ENCODE measurements at regions not wholly inside any gene's neighbourhood (a gene's known extent, or its start where the extent isn't known, plus 50 kb on each side); places are given as distances from the start of the nearest gene placed in this dataset.

- DNase-seq (ENCODE audit: low read depth), result no peak
These were observed 64.0 kb downstream of the BMP2 start for GRCh38 chr20:6831461-6831860.

GRCh38 chr20:6832811-6833210, 65.3 kb downstream of the BMP2 start:
- no peak for DNase-seq (ENCODE audit: low read depth)

DNA sequence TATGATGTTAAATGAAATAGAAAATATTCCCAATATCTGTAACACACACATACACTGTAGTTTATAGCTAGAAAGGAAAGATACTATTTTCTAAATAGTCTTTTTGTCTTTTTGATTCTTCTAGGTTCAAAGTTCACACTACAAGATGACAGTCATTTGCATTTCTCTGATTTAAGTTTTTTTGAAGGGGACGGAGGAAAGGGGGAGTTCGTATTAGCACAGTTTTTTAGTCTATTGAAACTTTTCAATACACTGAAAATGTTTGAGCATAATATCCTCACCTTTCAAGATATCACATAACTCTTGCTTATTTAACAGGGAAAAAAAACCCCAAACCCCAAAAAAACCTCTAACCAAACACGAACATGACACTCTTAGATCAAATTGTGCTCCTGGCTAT, 68.1 kb downstream of the BMP2 start:
- no peak for DNase-seq (ENCODE audit: low read depth)

DNA sequence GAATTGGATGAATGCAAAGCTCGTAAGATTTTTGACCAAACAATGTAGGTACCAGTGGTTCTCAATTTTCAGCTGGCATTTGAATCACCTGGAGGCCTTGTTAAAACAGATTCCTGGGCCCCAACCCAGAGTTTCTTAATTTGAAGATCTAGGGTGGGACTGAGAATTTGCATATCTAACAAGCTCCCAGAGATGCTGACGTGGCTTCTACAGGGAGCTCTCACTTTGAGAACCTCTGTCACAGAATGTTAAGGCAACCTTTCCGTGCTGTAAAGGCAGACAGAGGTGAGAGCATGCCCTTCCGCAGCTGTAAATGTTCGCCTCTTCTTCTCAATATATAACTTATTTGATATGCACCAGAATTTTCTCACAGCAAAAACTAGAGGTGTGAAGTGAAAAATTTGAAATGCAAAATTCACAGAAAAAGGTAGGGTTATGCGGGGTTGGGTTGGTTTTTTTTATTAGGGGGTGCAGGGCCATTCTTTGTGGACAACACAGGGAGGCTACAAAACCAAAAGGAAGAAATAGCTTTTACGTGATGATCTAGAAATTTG, 69.4 kb downstream of the BMP2 start:
- no peak for DNase-seq (ENCODE audit: low read depth)

GRCh38 chr20:6837730-6838129, 70.2 kb downstream of the BMP2 start:
- no peak for DNase-seq (ENCODE audit: low read depth)

GRCh38 chr20:6838181-6838826, 70.8 kb downstream of the BMP2 start:
- no peak for DNase-seq (ENCODE audit: low read depth)

- DNase-seq (ENCODE audit: low read depth), result no peak
These were observed 73.6 kb downstream of the BMP2 start for GRCh38 chr20:6841128-6841527.

DNA sequence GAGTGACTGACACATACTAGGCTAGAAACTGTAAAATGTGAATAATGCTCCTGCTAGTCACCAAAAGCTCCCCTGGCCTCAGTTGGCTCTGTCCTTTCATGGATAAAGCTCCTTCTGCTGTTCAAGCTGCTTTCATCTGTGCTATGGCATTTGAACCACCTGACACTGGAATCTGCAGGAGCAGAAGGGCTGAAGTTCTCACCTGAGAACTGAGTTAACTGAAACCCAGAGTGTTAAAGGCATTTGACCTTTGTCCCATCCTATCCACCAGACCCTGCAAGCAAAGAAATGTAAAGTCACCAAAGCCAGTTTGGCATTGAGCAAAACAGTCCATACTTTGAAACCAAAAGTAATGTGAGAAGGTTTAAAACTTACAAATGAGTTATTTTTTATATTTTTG, 77.7 kb downstream of the BMP2 start:
- DNase-seq (ENCODE audit: low read depth), result no peak

DNA sequence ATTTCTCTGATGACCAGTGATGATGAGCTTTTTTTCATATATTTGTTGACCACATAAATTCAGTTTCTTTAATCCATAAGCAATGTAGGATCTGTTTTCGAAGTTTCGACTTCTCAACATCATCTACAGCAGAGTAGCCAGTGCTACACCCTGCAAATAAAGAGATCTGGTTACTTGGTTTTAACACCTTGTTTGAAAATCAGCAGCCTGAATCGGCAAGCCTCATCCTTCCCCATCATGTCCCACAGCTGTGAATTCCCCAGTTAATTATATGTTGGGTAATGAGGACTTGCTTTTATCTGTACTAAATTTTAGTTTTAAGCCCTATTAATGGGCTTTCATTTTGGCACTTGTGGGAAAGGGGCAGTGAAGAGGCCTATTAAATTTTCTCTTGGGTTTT, 80.6 kb downstream of the BMP2 start:
- no peak for DNase-seq (ENCODE audit: low read depth)

GRCh38 chr20:6848992-6849391, 81.5 kb downstream of the BMP2 start:
- no peak for DNase-seq (ENCODE audit: low read depth)

- no peak for DNase-seq (ENCODE audit: low read depth)
These were observed 83.7 kb downstream of the BMP2 start for GRCh38 chr20:6851136-6851535.

DNA sequence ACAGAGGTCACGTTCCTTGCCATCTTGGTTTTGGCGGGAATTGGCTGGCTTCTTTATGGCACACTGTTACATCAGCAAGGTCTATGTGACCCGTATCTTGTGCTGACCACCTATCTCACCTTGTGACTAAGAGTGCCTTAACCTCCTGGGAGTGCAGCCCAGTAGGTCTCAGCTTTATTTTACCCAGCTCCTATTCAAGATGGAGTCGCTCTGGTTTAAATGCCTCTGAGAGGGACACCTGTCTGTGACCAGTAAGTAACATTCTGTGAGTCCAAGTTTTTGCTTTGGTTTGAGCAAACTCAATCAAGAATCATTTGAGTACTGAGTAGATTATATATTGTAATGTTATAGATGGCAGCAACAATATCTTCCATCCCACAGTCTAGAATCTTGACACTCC, 85.0 kb downstream of the BMP2 start:
- no peak for DNase-seq (ENCODE audit: low read depth)

GRCh38 chr20:6855104-6855503, 87.6 kb downstream of the BMP2 start:
- DNase-seq (ENCODE audit: low read depth), result no peak

- DNase-seq (ENCODE audit: low read depth), result no peak
These were observed 88.3 kb downstream of the BMP2 start for GRCh38 chr20:6855796-6856195.

- no peak for DNase-seq (ENCODE audit: low read depth)
These were observed 90.4 kb downstream of the BMP2 start for GRCh38 chr20:6857927-6858326.

GRCh38 chr20:6863355-6863754, 95.9 kb downstream of the BMP2 start:
- DNase-seq (ENCODE audit: low read depth), result no peak

- no peak for DNase-seq (ENCODE audit: low read depth)
These were observed 96.3 kb downstream of the BMP2 start for GRCh38 chr20:6863798-6864201.

GRCh38 chr20:6864740-6865139, 97.3 kb downstream of the BMP2 start:
- DNase-seq (ENCODE audit: low read depth), result no peak

DNA sequence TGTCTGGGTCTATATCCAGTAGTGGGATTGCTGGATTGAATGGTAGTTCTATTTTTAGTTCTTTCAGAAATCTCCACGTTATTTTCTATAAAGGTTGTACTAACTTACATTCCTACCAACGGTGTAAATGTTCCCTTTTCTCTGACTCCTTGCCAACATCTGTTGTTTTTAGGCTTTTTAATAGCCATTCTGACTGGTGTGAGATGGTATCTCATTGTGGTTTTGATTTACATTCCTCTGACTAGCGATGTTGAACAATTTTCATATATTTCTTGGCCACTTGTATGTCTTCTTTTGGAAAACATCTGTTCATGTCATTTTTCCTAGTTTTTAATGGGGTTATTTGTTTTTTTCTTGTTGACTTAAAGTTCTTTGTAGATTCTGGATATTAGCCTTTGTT, 99.3 kb downstream of the BMP2 start:
- DNase-seq (ENCODE audit: low read depth), result peak; percentile 12

- no peak for DNase-seq (ENCODE audit: low read depth)
These were observed 101.4 kb downstream of the BMP2 start for GRCh38 chr20:6868861-6869260.

GRCh38 chr20:6870559-6870958, 103.1 kb downstream of the BMP2 start:
- no peak for DNase-seq (ENCODE audit: low read depth)

DNA sequence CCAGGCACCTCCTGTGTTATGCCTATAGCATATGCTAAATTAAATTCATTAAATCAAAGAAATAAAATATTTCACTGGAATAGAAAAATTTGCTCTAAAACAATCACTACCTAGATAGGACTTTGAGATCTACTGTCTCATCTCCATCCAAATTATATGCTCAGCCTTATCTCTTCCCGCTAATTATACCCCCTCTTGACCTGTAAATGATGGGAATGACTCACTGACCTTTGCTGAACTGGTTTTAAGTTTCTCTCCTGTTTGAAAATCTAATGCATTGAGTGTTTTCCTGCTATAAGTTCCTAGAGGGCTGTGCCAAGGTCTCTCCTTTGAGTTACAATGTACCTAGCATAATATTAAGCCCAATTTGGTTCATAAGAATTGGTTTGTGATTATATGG, 110.1 kb downstream of the BMP2 start:
- no peak for DNase-seq (ENCODE audit: low read depth)

- no peak for DNase-seq (ENCODE audit: low read depth)
These were observed 115.2 kb downstream of the BMP2 start for GRCh38 chr20:6882561-6883291.

Data from LHCN-M2 (cell line).